PC-3 (cell line): ENCODE measurements at regions not wholly inside any gene's neighbourhood (a gene's known extent, or its start where the extent isn't known, plus 50 kb on each side); places are given as distances from the start of the nearest gene placed in this dataset.

Experiments
- CTCF ChIP-seq: fragments of 300-600 bp; sonication (generic); conservative IDR thresholded peaks from 2 replicates; pipeline ENCODE4 v1.5.1; 2017; ENCODE audit warnings: antibody characterized with exemption, low read depth, mild to moderate bottlenecking, low read length
- EZH2 ChIP-seq: fragments of 300-600 bp; sonication (generic); IDR thresholded peaks from one replicate; pipeline ENCODE4 v1.6.1; 2017; ENCODE audit warnings: antibody characterized with exemption, mild to moderate bottlenecking, low read length; ENCODE audit not compliant: unreplicated experiment

GRCh38 chr4:83191026-83191425 is 76.5 kb upstream of the PLAC8 start:
- TF ChIP-seq CTCF: no peak
- no peak for TF ChIP-seq EZH2
